RWPE2 (cell line): ENCODE measurements at regions not wholly inside any gene's neighbourhood (a gene's known extent, or its start where the extent isn't known, plus 50 kb on each side); places are given as distances from the start of the nearest gene placed in this dataset.

Experiments
- ATAC-seq: fragments of 200-7000 bp; cut with Tn5 transposase; 3 replicates; pipeline ENCODE4 v1.9.1; 2021; ENCODE audit warnings: low read depth
- DNase-seq: peaks from one replicate; pipeline ENCODE4 v3.0.0-alpha.2; 2020; ENCODE audit warnings: low spot score
- H3K27ac ChIP-seq: fragments of 450-650 bp; 2 replicates; pipeline ENCODE4 v1.5.1; 2017; ENCODE audit warnings: mild to moderate bottlenecking; ENCODE audit not compliant: poor library complexity, severe bottlenecking
- H3K27me3 ChIP-seq: fragments of 250-450 bp; sonication (Bioruptor Pico); 2 replicates; pipeline ENCODE4 v1.5.1; 2021; ENCODE audit warnings: mild to moderate bottlenecking, moderate library complexity; ENCODE audit not compliant: insufficient read depth, poor library complexity, severe bottlenecking
- H3K36me3 ChIP-seq: fragments of 250-450 bp; sonication (Bioruptor Pico); 2 replicates; pipeline ENCODE4 v1.5.1; 2020; ENCODE audit warnings: low read depth, mild to moderate bottlenecking, moderate library complexity
- H3K4me1 ChIP-seq: fragments of 250-450 bp; sonication (Bioruptor Pico); 2 replicates; pipeline ENCODE4 v1.5.1; 2021; ENCODE audit warnings: mild to moderate bottlenecking, moderate library complexity; ENCODE audit not compliant: insufficient read depth, poor library complexity, severe bottlenecking
- H3K4me3 ChIP-seq: fragments of 250-450 bp; sonication (Bioruptor Pico); 2 replicates; pipeline ENCODE4 v1.5.1; 2021; ENCODE audit warnings: mild to moderate bottlenecking, moderate library complexity; ENCODE audit not compliant: severe bottlenecking
- H3K9me3 ChIP-seq: fragments of 250-450 bp; sonication (Bioruptor Pico); 2 replicates; pipeline ENCODE4 v1.5.1; 2021; ENCODE audit warnings: mild to moderate bottlenecking, moderate library complexity; ENCODE audit not compliant: severe bottlenecking
- TF ChIP-seq, protein P1 (sequence below): fragments of 450-650 bp; IDR thresholded peaks from one replicate; pipeline ENCODE4 v1.5.1; 2017; ENCODE audit warnings: mild to moderate bottlenecking, moderate library complexity; ENCODE audit not compliant: poor library complexity, severe bottlenecking

DNA sequence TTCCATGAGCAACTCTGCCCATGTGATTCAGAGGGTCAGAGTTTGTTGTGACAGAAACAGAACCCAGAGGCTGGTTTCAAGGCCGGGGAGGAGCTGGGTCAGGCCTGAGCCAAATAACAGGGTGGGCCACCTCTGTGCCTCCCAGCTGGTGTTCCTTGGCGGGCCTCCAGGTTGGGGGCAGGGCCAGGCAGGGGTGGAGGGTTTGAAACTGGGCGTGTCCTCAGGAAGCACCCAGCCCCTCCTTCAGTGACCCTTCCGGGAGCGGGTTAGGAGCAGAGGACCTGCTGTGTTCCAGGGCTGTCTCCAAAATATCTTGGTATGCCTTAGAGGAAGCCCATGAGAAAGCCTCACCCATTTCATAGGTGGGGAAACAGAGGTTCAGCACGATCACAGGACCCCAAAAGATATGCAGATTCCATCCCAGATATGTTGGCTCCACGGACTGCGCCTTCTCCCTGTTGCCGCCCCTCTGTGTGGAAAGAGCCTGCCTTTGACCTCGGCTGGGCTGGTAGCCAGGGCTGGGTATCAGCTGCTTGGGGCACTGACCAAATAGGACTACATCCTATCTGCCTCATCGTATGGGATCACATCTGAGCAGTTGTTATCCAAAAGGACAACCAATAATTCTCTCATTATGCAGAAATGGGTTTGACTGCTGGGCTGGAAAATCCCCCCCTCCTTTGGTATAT is 74.8 kb upstream of the GLI2 start:
- no peaks in the 10 kb centered on the region for H3K27me3 ChIP-seq
- no peak overlapping the region for H3K4me3 ChIP-seq
- no peak for ATAC-seq
- TF ChIP-seq, protein P1, sequence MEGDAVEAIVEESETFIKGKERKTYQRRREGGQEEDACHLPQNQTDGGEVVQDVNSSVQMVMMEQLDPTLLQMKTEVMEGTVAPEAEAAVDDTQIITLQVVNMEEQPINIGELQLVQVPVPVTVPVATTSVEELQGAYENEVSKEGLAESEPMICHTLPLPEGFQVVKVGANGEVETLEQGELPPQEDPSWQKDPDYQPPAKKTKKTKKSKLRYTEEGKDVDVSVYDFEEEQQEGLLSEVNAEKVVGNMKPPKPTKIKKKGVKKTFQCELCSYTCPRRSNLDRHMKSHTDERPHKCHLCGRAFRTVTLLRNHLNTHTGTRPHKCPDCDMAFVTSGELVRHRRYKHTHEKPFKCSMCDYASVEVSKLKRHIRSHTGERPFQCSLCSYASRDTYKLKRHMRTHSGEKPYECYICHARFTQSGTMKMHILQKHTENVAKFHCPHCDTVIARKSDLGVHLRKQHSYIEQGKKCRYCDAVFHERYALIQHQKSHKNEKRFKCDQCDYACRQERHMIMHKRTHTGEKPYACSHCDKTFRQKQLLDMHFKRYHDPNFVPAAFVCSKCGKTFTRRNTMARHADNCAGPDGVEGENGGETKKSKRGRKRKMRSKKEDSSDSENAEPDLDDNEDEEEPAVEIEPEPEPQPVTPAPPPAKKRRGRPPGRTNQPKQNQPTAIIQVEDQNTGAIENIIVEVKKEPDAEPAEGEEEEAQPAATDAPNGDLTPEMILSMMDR, result no peak
- DNase-seq, result no peak
- H3K9me3 ChIP-seq, result no peaks in the 10 kb centered on the region
- H3K4me1 ChIP-seq, result no peaks in the 10 kb centered on the region
- no peak overlapping the region for H3K27ac ChIP-seq
- H3K36me3 ChIP-seq, result no peaks in the 10 kb centered on the region

DNA sequence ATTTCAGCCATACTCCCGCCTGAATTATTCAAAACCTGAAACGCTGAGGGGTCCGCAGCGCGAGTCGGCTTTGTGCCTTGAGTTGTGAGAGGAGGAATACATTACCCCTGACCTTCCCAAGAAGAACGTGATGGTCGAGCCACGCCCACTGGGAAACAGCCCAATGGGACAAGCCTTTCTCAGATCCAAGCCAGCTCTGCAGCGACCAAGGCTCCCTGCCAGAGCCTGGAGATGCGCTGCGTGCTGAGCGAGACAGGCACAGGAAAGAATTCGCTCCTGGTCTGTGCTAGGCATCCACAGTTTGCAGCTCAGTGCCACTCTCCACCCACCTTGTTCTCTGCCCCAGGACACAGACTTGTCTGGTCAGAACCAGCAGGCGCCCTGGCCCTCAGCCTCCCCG is 74.1 kb upstream of the GLI2 start:
- Histone ChIP-seq H3K4me3 (no peak overlapping the region), H3K27ac (no peak overlapping the region), H3K36me3 (no peaks in the 10 kb centered on the region), H3K27me3 (no peaks in the 10 kb centered on the region), H3K9me3 (no peaks in the 10 kb centered on the region), H3K4me1 (no peaks in the 10 kb centered on the region)
- TF ChIP-seq, protein P1, result no peak
- ATAC-seq (no peak), DNase-seq (no peak)

DNA sequence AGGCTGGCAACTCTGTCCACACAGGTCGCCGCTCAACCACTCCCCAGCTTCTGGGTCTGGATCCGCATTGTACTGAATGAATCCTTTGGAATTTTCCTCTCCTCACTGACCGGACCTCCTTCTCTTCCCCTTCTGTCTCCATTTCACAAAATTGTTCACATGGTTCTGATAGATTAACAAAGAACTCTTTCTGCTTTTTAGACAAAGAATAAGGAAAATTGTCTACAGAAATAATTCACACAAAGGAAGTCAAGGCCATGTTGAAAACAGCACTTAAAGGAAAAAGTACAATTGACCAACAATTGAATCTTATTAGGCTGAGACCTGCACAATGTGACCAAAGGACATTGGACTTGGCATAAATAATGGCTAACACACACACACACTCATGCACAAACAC is 73.6 kb upstream of the GLI2 start:
- no peaks in the 10 kb centered on the region for H3K9me3 ChIP-seq
- TF ChIP-seq, protein P1, result no peak
- no peaks in the 10 kb centered on the region for H3K36me3 ChIP-seq
- DNase-seq (no peak), ATAC-seq (no peak)
- no peak overlapping the region for H3K4me3 ChIP-seq
- H3K27me3 ChIP-seq, result no peaks in the 10 kb centered on the region
- no peak overlapping the region for H3K27ac ChIP-seq
- no peaks in the 10 kb centered on the region for H3K4me1 ChIP-seq

DNA sequence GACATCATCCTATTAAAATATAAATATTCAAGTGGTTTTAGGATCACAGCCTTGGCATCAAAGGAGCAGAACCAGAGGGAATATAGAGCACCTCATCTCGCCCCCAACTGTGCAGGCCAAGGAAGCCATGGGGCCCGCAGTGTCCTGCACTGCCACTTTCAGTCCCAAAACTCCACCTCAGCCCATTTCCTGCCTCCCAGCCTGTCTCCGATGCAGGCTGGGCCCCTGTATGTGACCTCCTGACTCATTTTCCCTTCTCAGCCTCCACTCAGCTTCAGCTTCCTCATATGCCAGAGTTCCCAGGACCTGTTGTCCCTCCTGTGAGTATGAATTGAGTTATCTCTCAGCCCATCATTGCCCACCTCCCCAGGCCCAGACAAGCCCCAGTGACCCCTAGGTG is 72.9 kb upstream of the GLI2 start:
- ATAC-seq, result no peak
- TF ChIP-seq, protein P1, result no peak

DNA sequence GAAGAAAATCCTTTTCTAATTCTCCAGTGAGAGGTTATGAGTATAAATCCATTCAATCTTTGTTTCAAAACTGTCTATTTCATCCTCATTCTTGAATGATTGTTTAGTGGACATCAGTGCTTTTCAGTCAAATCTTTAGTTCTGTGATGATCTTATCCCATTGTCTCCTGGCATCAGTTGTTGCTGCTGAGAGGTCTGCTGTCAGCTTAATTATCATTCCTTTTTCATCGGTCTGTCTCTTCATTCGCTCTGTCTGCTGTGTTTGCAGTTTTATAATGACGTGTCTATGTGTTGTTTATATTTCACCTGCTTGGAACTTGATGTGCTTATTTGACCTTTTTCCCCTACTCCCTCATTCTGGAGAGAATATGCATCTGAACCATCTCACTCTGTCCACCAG is 69.2 kb upstream of the GLI2 start:
- no peaks in the 10 kb centered on the region for H3K4me1 ChIP-seq
- no peak for DNase-seq
- H3K9me3 ChIP-seq, result no peaks in the 10 kb centered on the region
- H3K27me3 ChIP-seq, result no peaks in the 10 kb centered on the region
- H3K27ac ChIP-seq, result no peak overlapping the region
- no peak for ATAC-seq
- TF ChIP-seq, protein P1, result no peak
- H3K4me3 ChIP-seq, result no peak overlapping the region
- H3K36me3 ChIP-seq, result no peaks in the 10 kb centered on the region

More for the DNA sequence above, 72.9 kb upstream of the GLI2 start:
- Histone ChIP-seq H3K36me3 (no peaks in the 10 kb centered on the region), H3K9me3 (no peaks in the 10 kb centered on the region), H3K4me1 (no peaks in the 10 kb centered on the region), H3K27me3 (no peaks in the 10 kb centered on the region), H3K27ac (no peak overlapping the region), H3K4me3 (no peak overlapping the region)
- no peak for DNase-seq
